ENCODE measurements at regions not wholly inside any gene's neighbourhood (a gene's known extent, or its start where the extent isn't known, plus 50 kb on each side); places are given as distances from the start of the nearest gene placed in this dataset.

DNA sequence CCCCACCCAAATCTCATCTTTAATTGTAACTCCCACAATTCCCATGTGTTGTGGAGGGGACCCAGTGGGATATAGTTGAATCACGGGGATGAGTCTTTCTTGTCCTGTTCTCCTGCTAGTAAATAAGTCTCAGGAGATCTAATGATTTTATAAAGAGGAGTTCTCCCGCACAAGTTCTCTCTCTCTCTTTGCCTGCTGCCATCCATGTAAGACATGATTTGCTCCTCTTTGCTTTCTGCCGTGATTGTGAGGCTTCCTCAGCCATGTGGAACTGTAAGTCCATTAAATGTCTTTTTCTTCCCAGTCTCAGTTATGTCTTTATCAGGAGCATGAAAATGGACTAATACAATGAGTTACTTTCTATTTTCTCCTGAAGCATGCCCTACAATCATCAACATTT is 1158.5 kb downstream of the CDH18 start:
- Histone ChIP-seq H3K4me2 (ENCODE audit: low read depth, low read length) (no peak overlapping the region), H3K56ac (ENCODE audit: extremely low read depth, insufficient read depth, low read length) (no peak overlapping the region), H2BK120ac (ENCODE audit: low read depth, low read length) (no peak overlapping the region), H2AFZ (replicated peaks; ENCODE audit: low read length, poor library complexity) (no peak overlapping the region), H4K5ac (ENCODE audit: low read depth, low read length) (no peak overlapping the region), H2BK15ac (ENCODE audit: low read depth, low read length) (no peak overlapping the region), H3K14ac (replicated peaks; ENCODE audit: low read depth, low read length) (no peak overlapping the region), H3K9me3 (ENCODE audit: control insufficient read depth, insufficient read depth, low read length) (peaks cover 8% of the 10 kb centered on the region; the same call in 1 of the 2 replicates), H3K9ac (ENCODE audit: low read depth, low read length) (no peak overlapping the region), H2AK9ac (replicated peaks; ENCODE audit: low read depth, low read length, poor library complexity) (no peak overlapping the region), H4K91ac (ENCODE audit: insufficient read depth, low read depth, low read length) (no peak overlapping the region), H3K36me3 (ENCODE audit: control insufficient read depth, insufficient read depth, low read length) (no peaks in the 10 kb centered on the region), H3K18ac (ENCODE audit: low read depth, low read length) (no peak overlapping the region), H3K4ac (ENCODE audit: low read depth, low read length) (no peak overlapping the region), H2AK5ac (ENCODE audit: low read depth, low read length) (no peak overlapping the region), H3K79me1 (ENCODE audit: low read depth in 1 of 2, low read length in 2 of 2) (no peaks in the 10 kb centered on the region), H3K9me1 (ENCODE audit: insufficient read depth, low read length) (no peaks in the 10 kb centered on the region), H3K4me3 (ENCODE audit: insufficient read depth, low read depth, low read length) (no peak overlapping the region), H3K4me1 (ENCODE audit: control insufficient read depth, insufficient read depth, low read length) (no peaks in the 10 kb centered on the region), H4K8ac (ENCODE audit: low read depth in 2 of 2, low read length in 2 of 2) (no peak overlapping the region), H3K27me3 (ENCODE audit: control insufficient read depth, insufficient read depth, low read length) (no peaks in the 10 kb centered on the region), H4K20me1 (ENCODE audit: insufficient read depth, low read length) (no peaks in the 10 kb centered on the region), H3K23ac (ENCODE audit: low read depth, low read length) (no peak overlapping the region), H3K27ac (ENCODE audit: insufficient read depth, low read length) (no peak overlapping the region), H2BK5ac (ENCODE audit: low read depth, low read length, poor library complexity, severe bottlenecking) (no peak overlapping the region), H2BK20ac (ENCODE audit: low read depth, low read length) (no peak overlapping the region)
- WGBS, 2 experiments (ENCODE audit: extremely low coverage in 2 of 2, insufficient read length in 1 of 2): no CpG with 5 or more reads among the region's 3 CpGs
- dilution Hi-C loops (cut with HindIII; ENCODE audit: low sequenced_read_pairs, unreplicated experiment) (no loop called here), in situ Hi-C loops (cut with MboI; ENCODE audit: low sequenced_read_pairs) (no loop called here), intact Hi-C loops (cut with micrococcal nuclease) (no loop called here)
- POLR2A ChIA-PET (ENCODE audit: unreplicated experiment): no interaction called here
- CTCF ChIA-PET: no interaction called here
- no peak for ATAC-seq (ENCODE audit: low read depth)
- TF ChIP-seq POLR2A (IDR thresholded peaks at IDR 0.05; ENCODE audit: low read depth, low read length) (no peak), NFE2L2 (IDR thresholded peaks at IDR 0.05; ENCODE audit: low read depth, low read length) (no peak), BHLHE40 (IDR thresholded peaks at IDR 0.05; ENCODE audit: low read depth, low read length) (no peak), MAZ (IDR thresholded peaks at IDR 0.05; ENCODE audit: borderline replicate concordance, low read depth, low read length) (no peak), SMC3 (IDR thresholded peaks at IDR 0.05; ENCODE audit: low read depth, low read length) (no peak), FOS (IDR thresholded peaks at IDR 0.05; ENCODE audit: low read depth, low read length) (no peak), CHD1 (IDR thresholded peaks at IDR 0.05; ENCODE audit: low read depth, low read length) (no peak), RCOR1 (IDR thresholded peaks at IDR 0.05; ENCODE audit: insufficient replicate concordance, low read length) (no peak), MAFK (IDR thresholded peaks at IDR 0.05; ENCODE audit: low read depth, low read length) (no peak), RAD21 (IDR thresholded peaks at IDR 0.05; ENCODE audit: low read length) (no peak), RFX5 (IDR thresholded peaks at IDR 0.05; ENCODE audit: low read depth, low read length) (no peak)
- TF ChIP-seq, protein P1, sequence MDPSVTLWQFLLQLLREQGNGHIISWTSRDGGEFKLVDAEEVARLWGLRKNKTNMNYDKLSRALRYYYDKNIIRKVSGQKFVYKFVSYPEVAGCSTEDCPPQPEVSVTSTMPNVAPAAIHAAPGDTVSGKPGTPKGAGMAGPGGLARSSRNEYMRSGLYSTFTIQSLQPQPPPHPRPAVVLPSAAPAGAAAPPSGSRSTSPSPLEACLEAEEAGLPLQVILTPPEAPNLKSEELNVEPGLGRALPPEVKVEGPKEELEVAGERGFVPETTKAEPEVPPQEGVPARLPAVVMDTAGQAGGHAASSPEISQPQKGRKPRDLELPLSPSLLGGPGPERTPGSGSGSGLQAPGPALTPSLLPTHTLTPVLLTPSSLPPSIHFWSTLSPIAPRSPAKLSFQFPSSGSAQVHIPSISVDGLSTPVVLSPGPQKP (IDR thresholded peaks at IDR 0.05; ENCODE audit: borderline replicate concordance, low read depth, low read length): no peak
- TF ChIP-seq, protein P2, sequence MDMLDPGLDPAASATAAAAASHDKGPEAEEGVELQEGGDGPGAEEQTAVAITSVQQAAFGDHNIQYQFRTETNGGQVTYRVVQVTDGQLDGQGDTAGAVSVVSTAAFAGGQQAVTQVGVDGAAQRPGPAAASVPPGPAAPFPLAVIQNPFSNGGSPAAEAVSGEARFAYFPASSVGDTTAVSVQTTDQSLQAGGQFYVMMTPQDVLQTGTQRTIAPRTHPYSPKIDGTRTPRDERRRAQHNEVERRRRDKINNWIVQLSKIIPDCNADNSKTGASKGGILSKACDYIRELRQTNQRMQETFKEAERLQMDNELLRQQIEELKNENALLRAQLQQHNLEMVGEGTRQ (IDR thresholded peaks at IDR 0.05; ENCODE audit: low read depth, low read length): no peak
- TF ChIP-seq, protein P3, sequence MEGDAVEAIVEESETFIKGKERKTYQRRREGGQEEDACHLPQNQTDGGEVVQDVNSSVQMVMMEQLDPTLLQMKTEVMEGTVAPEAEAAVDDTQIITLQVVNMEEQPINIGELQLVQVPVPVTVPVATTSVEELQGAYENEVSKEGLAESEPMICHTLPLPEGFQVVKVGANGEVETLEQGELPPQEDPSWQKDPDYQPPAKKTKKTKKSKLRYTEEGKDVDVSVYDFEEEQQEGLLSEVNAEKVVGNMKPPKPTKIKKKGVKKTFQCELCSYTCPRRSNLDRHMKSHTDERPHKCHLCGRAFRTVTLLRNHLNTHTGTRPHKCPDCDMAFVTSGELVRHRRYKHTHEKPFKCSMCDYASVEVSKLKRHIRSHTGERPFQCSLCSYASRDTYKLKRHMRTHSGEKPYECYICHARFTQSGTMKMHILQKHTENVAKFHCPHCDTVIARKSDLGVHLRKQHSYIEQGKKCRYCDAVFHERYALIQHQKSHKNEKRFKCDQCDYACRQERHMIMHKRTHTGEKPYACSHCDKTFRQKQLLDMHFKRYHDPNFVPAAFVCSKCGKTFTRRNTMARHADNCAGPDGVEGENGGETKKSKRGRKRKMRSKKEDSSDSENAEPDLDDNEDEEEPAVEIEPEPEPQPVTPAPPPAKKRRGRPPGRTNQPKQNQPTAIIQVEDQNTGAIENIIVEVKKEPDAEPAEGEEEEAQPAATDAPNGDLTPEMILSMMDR (conservative IDR thresholded peaks at IDR 0.05; ENCODE audit: low read depth, low read length): no peak
- no TSS peak for BruUV-seq (replicated peaks)
- DNase-seq: no peak

Measured in IMR-90 (cell line).